GM12865 (cell line): ENCODE measurements at regions not wholly inside any gene's neighbourhood (a gene's known extent, or its start where the extent isn't known, plus 50 kb on each side); places are given as distances from the start of the nearest gene placed in this dataset.
"Not testable (repeated sequence)": the region's sequence is repeated elsewhere in the genome, so short reads cannot be mapped to it uniquely, and the experiment has no call there.

Source experiments
- DNase-seq: peaks from one replicate; pipeline ENCODE4 v3.0.0; 2010; ENCODE audit warnings: low read depth
- H3K4me3 ChIP-seq: 2 replicates; pipeline ENCODE4 v1.5.1; 2011; ENCODE audit warnings: mild to moderate bottlenecking, low read depth, low read length, control low read depth
- TF ChIP-seq, protein P1 (sequence below): IDR thresholded peaks from 2 replicates; pipeline ENCODE4 v1.5.1; 2011; ENCODE audit warnings: low read length, control low read depth, low read depth, inconsistent platforms; ENCODE audit not compliant: insufficient read depth; ENCODE audit errors: missing control alignments

DNA sequence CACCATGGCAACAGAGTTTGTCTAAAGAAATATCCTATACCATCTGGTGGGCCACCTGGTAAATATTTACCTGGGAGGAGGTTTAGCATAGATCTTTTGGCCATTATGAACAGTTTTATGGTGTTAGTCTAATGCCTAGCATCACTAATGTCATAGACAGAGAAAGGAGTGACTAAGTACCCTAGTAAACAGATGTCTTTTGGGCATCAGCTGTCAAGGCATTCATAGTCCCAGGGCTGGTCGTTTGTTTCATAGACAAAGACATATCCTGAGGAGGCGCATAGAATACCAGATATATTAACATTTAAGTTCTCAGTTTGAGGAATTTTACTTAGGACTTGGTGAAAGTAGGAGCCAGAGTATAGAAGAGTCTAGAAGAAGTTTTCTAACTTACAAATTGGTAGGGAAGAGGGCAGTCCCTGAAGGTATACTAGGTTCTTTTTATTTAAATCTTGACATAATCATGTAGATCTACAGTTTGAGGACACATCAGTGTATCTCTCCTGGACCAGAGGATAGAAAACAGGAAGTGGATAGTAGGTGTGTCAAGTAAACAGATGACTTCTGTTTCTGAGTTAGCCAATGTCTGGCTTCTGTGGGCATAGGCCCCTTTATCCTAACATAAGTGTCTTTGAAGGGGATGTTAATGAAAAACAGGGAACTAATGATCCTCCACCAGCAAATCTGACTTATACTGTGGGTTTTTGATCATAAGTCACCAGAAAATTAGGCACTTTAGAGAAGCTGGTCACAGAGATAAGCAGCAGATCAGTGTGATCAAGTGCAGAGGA lies 105.0 kb upstream of the PRSS3 start:
- DNase-seq, result no peak
- TF ChIP-seq, protein P1, sequence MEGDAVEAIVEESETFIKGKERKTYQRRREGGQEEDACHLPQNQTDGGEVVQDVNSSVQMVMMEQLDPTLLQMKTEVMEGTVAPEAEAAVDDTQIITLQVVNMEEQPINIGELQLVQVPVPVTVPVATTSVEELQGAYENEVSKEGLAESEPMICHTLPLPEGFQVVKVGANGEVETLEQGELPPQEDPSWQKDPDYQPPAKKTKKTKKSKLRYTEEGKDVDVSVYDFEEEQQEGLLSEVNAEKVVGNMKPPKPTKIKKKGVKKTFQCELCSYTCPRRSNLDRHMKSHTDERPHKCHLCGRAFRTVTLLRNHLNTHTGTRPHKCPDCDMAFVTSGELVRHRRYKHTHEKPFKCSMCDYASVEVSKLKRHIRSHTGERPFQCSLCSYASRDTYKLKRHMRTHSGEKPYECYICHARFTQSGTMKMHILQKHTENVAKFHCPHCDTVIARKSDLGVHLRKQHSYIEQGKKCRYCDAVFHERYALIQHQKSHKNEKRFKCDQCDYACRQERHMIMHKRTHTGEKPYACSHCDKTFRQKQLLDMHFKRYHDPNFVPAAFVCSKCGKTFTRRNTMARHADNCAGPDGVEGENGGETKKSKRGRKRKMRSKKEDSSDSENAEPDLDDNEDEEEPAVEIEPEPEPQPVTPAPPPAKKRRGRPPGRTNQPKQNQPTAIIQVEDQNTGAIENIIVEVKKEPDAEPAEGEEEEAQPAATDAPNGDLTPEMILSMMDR, result no peak
- H3K4me3 ChIP-seq, result no peak overlapping the region

- DNase-seq, result no peak
- no peak overlapping the region for H3K4me3 ChIP-seq
- TF ChIP-seq, protein P1, result no peak
Observed at GRCh38 chr9:33695299-33695698, 100.1 kb upstream of the PRSS3 start.

DNA sequence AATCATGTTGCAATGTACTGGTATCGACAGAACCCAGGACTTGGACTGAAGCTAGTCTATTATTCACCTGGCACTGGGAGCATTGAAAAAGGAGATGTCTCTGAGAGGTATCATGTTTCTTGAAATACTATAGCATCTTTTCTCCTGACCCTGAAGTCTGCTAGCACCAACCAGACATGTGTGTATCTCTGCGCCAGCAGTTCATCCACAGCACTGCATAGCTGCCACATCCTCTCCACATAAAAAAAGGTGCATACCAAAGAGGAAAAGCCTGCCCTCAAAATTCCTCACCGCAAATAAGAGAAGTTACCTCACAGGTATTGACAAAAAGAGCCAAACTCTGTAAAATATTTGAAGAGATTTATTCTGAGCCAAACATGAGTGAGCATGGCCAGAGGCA lies 99.5 kb upstream of the PRSS3 start:
- TF ChIP-seq, protein P1, result no peak
- no peak for DNase-seq
- no peak overlapping the region for H3K4me3 ChIP-seq

DNA sequence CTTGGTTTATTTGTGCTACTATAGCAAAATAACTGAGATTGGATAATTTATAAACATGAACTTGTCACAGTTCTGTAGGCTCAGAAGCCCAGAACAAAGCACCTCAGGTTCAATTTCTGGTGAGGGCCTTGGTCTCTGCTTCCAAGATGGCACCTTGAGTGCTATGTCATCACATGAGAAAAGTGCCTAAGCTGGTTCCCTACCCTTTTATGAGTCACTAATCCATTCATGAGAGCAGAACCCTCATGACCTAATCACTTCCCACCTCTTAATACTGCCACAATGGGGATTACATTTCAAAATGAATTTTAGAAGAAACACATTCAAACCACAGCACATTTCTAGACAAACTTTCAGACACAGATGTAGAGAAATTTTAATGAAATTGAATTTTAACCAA lies 98.2 kb upstream of the PRSS3 start:
- DNase-seq, result no peak
- TF ChIP-seq, protein P1, result no peak
- no peak overlapping the region for H3K4me3 ChIP-seq

GRCh38 chr9:33698267-33698666 lies 97.1 kb upstream of the PRSS3 start:
- no peak overlapping the region for H3K4me3 ChIP-seq
- TF ChIP-seq, protein P1, result no peak
- no peak for DNase-seq

DNA sequence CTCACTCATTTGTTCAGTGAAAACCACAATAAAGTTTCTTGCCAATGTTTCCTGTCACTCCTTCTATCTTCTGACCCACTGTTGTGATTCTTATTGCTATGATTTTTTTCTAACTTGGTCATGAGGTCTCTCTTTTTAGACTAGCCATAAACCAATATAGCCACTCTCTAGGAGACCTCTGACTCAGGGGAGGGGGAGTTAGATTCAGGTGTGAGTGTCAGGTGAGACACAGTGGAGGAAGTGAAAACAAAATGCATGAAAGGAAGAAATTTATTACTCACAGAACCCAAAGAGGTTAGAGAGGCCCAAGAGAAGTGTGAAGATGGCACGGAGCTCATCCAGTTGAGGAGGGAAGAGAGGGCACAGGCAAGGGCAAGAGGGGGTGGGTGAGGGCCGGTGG lies 94.4 kb upstream of the PRSS3 start:
- not testable (repeated sequence) for DNase-seq, H3K4me3 ChIP-seq

GRCh38 chr9:33703430-33704102 lies 91.8 kb upstream of the PRSS3 start:
- DNase-seq, result no peak
- H3K4me3 ChIP-seq, result no peak overlapping the region
- TF ChIP-seq, protein P1, result no peak

DNA sequence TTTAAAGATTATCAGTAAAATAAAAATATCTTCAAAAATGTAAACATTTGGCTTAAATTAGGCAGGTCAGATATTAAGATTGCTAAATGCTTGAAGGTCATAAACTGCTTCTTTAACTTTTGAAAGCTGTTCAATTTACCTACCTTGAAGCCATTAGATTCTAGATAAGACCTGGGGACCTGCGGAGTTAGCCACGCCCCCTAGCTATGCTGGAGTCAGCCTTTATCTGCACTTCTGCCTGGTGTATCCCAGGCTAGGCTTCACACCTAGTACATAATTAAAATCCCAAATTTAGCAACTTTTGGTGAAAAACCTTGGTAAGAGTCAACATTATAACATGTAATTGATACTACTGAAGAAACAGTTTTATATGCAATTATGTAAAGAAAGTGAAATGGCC lies 89.9 kb upstream of the PRSS3 start:
- not testable (repeated sequence) for DNase-seq

More for the DNA sequence above, 89.9 kb upstream of the PRSS3 start:
- H3K4me3 ChIP-seq, result not testable (repeated sequence)
